Peyer's patch (tissue), 4 donors: ENCODE measurements at regions not wholly inside any gene's neighbourhood (a gene's known extent, or its start where the extent isn't known, plus 50 kb on each side); places are given as distances from the start of the nearest gene placed in this dataset.

Experiments
- CTCF ChIP-seq, 6 experiments: fragments of 450-650 bp in 4 of 6; fragments of 200-600 bp in 2 of 6; sonication (generic) in 1 of 6; IDR thresholded peaks; one replicate each; pipeline ENCODE4 v1.5.1; 2017 to 2019; ENCODE audit warnings: antibody characterized with exemption in 6 of 6, mild to moderate bottlenecking in 3 of 6, moderate library complexity in 1 of 6
- POLR2A ChIP-seq, 2 donors: fragments of 450-650 bp; IDR thresholded peaks; one replicate each; pipeline ENCODE4 v1.5.1; 2017; ENCODE audit warnings: antibody characterized with exemption in 2 of 2, mild to moderate bottlenecking in 2 of 2, moderate library complexity in 2 of 2

- no peak for TF ChIP-seq CTCF (IDR thresholded peaks at IDR 0.05)
- no peak for TF ChIP-seq POLR2A (IDR thresholded peaks at IDR 0.05)
These were observed 97.8 kb upstream of the CAMK1G start for GRCh38 chr1:209485751-209486150.
